HUDEP-2 (cell line): ENCODE measurements at regions not wholly inside any gene's neighbourhood (a gene's known extent, or its start where the extent isn't known, plus 50 kb on each side); places are given as distances from the start of the nearest gene placed in this dataset.
"Not testable (repeated sequence)": the region's sequence is repeated elsewhere in the genome, so short reads cannot be mapped to it uniquely, and the experiment has no call there.

ENCODE experiments used
- DNase-seq, 76 experiments: peaks; one replicate each; lab custom pipeline; 2025; ENCODE audit not compliant: unreplicated experiment in 76 of 76; lab: John Stamatoyannopoulos, UW

GRCh38 chr12:131430158-131430742, 280.6 kb upstream of the SFSWAP start:
- DNase-seq: no peak

DNA sequence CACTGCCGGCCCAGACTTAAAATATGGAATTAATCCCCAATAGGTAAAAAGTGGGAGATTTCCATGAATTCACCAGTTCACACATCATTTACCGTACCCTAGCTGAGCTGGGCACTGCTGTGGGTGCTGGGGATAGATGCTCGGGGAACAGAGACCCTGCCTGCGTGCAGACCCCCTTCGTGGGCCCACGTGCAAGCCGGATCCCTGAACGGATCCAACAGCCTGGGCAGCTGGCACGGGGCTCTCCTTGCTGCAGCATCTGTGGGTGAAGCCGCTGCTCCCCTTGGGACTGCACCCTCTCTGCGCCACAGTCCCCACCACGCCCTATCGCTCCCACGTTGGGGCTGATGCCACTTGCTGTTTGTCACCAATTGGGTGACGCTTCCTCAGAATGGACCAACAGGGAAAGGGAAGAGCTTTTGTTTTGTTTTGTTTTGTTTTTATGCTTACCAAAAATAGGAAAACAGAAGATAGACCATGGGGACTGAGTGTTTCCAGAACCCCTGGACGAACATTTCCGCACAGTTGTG, 279.7 kb upstream of the SFSWAP start:
- not testable (repeated sequence) for DNase-seq

DNA sequence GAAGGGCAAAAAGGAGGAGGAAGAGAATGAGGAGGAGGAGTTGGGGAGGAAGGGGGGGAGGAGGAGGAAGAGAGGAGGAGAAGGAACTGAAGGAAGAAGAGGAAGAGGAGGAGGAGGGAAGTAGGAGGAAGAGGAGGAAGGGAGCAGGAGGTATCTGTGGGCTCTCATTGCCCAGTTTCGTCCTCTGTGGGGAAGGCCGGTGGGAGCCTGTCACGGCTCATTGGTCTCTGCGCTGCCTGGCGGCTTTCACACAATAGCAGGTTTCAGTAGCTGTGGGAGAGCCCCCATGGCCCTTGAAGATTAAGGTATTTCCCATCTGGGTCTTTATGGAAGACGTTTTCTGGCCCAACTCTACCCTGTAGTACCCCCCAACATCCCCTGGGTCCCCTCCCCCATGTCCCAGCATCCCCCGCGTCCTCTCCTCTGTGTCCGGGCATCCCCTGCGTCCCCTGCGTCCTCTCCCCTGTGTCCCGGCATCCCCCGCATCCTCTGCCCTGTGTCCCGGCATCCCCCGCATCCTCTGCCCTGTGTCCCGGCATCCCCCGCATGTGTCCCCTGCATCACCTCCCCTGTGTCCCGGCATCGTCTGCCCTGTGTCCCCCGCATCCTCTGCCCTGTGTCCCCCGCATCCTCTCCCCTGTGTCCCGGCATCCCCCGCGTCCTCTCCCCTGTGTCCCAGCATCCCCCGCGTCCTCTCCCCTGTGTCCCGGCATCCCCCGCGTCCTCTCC, 278.2 kb upstream of the SFSWAP start:
- DNase-seq: no peak

DNA sequence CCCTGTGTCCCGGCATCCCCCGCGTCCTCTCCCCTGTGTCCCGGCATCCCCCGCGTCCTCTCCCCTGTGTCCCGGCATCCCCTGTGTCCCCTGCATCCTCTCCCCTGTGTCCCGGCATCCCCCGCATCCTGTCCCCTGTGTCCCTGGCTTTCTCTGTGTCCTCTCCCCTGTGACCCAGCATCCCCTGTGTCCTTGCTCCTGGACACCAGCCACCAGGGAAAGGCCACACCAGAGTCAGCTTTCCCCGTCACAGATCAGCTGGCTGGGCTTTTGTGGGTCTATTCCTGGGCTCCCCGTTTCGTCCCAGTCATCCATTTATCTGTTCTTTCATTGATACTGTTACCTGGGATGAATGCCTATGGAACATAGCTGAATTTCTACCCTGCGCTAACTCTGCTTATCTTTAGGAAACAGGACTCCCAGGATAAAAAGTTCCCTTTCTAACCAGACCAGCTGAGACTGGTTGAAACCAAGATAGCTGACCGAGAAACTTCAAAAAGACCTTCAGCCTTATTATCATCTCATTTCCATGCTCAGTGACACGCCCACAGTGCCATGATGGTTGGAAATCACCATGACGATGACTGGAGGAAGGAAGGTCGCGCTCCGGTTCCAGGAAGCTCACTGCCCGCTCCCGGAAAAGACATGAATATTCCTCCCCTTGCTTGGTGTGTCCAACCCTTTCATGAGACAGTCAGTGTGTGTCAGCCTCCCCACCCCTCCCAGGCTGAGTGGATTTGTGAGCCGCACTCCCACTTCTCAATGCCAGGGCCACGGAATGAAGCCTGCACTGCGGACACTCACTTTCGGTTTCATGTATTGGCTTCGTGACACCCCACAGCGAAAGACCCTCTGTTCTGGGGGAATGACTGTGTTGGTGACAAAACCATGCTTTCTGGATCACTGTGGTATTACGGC, 276.4 kb upstream of the SFSWAP start:
- DNase-seq: no peak

DNA sequence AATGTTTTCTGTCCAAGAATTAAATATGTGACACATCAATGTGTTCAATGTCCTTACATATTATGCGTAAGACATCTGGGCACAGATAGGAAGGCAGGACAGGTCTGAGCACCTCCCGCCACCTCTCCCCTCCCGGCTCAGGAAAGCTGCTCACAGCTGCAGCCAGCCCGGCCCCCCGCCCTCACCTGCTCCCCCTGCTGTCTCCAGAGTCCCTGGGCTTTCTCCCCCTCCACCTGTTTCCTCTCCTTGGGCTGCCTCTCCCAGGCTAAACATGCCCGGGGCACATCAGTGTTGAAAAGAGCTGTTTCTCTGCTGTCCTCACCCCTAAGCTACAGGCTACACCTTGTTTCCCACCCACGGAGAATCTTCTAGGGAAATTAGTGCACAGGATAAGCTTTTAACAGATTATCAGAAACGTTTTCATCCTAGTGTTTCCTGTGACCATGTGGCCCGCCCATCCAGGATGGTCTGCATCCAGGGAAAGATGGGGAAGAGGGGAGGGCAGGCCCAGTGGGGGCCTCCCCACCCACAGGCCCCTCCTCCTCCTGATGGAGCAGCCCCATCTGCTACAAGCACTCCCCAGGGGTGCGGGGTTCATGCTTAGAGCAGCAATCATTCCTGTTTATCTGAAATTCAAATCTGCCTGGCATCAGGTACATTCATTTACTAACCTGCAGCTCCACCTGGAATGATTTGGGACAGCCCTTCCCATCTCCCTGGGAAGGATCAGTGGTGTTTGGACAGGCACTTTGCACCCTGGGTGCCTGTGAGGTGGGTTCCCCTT, 273.8 kb upstream of the SFSWAP start:
- DNase-seq: no peak

DNA sequence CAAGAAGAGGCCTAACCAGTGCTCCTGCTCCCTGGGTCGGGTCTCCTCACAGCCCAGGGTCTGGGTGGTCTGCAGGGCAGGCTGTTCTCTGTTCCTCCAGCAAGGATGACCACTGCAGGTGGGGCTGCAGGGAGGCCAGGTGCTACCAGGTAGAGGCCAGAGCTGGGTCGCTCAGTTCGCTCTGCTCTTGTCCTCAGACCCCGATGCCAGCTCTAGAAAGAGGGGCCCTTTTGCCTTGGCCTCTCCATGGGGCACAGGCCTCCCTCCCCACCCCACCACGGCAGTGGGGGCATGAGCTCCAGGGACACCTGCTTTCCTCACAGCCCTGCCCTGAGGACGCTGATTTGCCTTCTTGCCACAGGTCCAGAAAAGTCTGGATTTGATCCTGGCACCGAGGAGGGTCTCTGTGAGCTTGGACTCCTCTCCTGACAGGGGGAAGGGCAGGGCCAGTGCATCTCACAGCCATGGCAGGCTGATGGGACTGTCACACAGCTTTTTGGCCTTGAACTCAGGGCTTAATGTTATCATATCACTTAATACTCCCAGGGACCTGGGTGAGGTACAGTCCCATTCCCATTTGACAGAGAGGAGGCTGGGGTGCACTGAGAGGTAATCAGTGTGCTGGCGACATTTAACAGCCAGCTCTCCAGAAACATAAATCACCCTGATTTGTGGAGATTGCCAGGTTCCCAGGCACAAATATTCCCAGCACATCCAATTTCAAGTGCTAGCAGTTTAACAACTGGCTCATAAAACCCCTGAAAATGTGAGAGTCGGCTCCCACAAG, 273.0 kb upstream of the SFSWAP start:
- no peak for DNase-seq

DNA sequence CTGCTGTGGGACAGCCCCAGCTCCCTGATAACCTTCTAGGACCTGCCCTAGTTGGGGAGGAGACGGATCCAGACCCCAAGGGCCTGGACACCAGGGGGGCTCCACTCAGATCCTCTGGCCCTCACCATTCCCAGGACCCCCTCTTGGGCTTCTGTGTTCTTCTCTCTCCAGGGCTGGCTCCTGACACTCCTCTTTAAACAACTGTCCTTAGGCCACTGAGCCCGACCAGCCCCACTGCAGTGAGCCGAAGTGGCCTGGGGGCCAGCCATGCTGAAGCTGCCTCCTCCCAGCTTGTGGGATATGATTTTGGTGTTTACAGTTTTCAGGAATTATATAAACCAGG, 272.4 kb upstream of the SFSWAP start:
- not testable (repeated sequence) for DNase-seq

GRCh38 chr12:131438881-131439280, 272.0 kb upstream of the SFSWAP start:
- DNase-seq: no peak

DNA sequence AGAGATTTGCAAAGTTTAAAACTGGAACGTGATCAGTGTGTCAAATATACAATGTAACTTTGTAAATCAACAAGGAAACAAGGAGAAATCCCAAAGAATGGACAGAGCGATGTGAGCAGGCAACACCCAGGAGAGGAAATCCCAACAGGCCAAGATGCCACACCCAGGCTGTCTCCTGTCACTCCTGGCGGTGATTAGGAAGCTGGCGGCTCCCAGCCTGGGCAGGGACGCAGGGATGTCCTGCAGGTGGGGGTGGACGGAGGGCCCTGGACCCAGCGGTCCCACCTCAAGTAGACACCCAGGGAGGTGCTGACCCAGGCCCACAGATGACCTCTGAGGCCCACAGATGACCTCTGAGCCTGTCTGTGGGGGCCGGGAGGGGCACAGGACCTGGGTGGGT, 271.1 kb upstream of the SFSWAP start:
- not testable (repeated sequence) for DNase-seq

- not testable (repeated sequence) for DNase-seq
Measured at GRCh38 chr12:131440209-131441059, 270.5 kb upstream of the SFSWAP start.

GRCh38 chr12:131441060-131441396, 269.9 kb upstream of the SFSWAP start:
- peak in 1 of 76 experiments; percentile 2 for DNase-seq

GRCh38 chr12:131441638-131442336, 269.1 kb upstream of the SFSWAP start:
- no peak for DNase-seq

GRCh38 chr12:131442337-131442918, 268.5 kb upstream of the SFSWAP start:
- DNase-seq: no peak

DNA sequence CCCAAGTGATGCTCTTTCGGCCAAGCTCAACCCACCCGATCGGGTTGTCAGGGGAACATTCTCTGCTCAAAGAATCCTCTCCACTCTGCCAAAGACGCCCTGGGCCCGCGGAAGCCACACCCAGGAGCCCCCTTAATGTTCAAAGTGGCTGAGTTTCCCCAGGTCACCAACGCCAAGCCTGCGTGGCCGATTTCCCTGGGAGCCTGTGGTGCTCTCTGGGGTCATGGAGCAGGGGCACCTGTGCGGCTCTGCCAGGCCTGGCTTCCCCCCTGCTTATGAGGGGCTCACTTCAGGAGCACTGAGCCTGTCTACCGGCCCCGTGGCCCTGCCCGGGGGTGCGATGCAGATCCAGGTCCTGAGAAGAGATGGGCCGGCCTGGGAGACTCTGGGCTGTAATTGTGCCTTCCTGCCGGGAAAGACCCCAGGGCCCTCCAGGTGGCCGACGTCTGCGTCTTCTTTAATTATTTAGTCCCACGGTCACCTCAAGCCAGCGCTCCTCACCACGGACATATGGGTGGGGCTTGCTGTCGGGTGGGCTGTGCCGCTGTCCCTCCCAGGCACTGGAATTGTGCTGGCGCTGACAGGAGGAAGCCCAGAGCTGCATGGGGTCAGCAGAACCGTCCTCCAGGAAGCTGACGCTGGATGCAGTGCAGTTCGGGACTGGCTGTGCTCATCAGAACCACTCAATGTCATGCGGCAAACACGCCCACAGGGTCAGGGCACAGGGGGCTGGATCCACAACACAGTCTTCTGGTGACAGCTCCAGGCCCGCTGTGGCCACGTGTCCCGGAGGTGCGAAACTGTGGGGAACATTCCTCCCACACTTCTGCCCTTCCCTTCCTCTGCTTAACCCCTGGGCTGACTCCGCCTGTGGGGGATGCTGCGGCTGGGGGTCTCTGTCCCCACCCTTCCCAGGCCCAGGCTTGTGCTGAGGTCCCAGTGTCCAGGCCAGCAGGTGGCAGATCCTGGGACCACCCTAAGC, 267.6 kb upstream of the SFSWAP start:
- no peak for DNase-seq

- DNase-seq: no peak
Measured at GRCh38 chr12:131444220-131445164, 266.4 kb upstream of the SFSWAP start.
